NB4 (cell line): ENCODE measurements at regions not wholly inside any gene's neighbourhood (a gene's known extent, or its start where the extent isn't known, plus 50 kb on each side); places are given as distances from the start of the nearest gene placed in this dataset.

Experiments used
- DNase-seq: peaks from one replicate; pipeline ENCODE4 v3.0.0; 2010; ENCODE audit warnings: low read depth
- H3K4me3 ChIP-seq: one replicate; pipeline ENCODE4 v1.5.1; 2011; ENCODE audit warnings: mild to moderate bottlenecking, low read depth, low read length, moderate library complexity
- MYC ChIP-seq: IDR thresholded peaks from 2 replicates; pipeline ENCODE4 v1.6.1; 2011; ENCODE audit warnings: low read depth, low read length
- POLR2A ChIP-seq: IDR thresholded peaks from 2 replicates; pipeline ENCODE4 v1.6.1; 2011; ENCODE audit warnings: mild to moderate bottlenecking; ENCODE audit not compliant: insufficient read length; ENCODE audit errors: extremely low read depth
- TF ChIP-seq, protein P1 (sequence below): IDR thresholded peaks from one replicate; pipeline ENCODE4 v1.5.1; 2012; ENCODE audit warnings: low read depth, low read length
- TF ChIP-seq, protein P2 (sequence below): IDR thresholded peaks from 2 replicates; pipeline ENCODE4 v1.6.1; 2011; ENCODE audit warnings: low read depth, low read length

DNA sequence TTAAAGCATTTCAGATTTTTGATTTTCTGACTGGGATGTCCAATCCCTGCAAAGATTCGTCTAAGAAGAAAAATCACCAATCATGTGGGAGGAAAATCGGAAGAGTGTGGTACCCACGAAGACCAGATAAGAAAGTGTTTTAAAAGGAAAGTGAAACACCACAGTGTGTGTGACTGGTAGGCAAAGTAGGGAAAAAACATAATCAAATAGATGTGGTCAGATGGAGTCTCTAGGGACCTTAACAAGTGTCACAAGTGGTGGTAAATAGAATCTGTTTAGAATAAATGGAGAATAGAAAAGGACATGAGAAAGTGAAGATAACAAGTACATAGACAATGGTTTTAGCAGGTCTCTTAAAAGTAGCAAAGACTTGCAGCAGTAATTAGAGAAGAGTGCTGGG, 154.6 kb downstream of the SLC30A10 start:
- TF ChIP-seq, protein P1, sequence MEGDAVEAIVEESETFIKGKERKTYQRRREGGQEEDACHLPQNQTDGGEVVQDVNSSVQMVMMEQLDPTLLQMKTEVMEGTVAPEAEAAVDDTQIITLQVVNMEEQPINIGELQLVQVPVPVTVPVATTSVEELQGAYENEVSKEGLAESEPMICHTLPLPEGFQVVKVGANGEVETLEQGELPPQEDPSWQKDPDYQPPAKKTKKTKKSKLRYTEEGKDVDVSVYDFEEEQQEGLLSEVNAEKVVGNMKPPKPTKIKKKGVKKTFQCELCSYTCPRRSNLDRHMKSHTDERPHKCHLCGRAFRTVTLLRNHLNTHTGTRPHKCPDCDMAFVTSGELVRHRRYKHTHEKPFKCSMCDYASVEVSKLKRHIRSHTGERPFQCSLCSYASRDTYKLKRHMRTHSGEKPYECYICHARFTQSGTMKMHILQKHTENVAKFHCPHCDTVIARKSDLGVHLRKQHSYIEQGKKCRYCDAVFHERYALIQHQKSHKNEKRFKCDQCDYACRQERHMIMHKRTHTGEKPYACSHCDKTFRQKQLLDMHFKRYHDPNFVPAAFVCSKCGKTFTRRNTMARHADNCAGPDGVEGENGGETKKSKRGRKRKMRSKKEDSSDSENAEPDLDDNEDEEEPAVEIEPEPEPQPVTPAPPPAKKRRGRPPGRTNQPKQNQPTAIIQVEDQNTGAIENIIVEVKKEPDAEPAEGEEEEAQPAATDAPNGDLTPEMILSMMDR, result no peak
- no peak for DNase-seq
- H3K4me3 ChIP-seq, result no peak overlapping the region

DNA sequence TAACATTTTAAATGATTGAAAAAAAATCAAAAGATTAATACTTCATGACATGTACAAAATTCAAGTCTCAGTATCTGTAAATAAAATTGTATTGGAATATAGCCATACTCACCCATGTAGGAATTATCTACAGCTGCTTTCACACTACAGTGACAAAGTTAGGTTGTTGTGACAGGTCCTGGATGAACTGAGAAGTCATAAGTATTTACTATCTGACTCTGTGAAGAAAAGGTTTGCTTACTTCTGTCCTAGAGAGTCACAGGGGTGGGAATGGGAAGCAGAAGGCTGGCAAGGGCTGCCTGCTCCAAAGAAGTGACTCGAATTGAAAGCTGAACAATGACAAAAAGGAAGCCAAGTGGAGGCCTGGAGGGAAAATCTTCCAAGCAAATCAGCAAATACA, 155.2 kb downstream of the SLC30A10 start:
- TF ChIP-seq MYC, result no peak
- TF ChIP-seq, protein P2, sequence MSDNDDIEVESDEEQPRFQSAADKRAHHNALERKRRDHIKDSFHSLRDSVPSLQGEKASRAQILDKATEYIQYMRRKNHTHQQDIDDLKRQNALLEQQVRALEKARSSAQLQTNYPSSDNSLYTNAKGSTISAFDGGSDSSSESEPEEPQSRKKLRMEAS, result no peak
- TF ChIP-seq POLR2A, result no peak
- TF ChIP-seq, protein P1, result no peak
- H3K4me3 ChIP-seq, result no peak overlapping the region
- no peak for DNase-seq

DNA sequence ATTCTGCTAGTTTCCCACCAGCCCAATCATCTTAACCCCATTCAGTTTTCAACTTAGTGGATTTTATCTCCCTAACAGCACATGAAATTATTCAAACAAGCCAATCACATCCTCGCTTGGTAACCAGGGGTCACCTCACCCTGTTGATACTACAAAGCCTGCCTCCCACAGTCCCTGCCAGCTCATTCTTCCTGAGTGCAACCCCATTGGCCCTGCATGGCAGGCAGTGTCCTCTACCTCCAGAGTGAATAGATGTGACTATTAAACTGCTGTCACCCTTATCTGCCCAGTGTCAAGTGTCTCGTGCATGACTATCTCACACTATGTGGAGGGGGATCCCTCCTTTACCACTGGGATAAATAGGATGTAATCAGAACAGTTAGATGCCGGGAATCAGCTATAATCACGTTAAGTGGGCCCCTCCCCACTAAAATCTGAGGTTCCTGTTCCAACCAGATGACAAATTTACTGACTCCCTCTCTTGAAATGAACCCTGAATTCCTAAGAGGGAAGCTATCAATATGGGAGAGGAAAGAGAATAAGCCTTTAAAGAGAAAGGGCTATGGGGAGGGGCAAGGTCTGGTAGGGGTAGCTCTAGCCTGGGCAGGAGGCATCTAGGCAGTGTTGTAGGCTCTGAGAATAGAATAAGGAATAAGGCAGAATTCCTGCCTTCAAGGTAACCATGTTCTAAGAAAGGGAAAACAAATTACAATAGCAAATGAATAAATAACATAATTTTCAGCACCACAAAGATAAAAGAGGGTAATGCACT, 155.9 kb downstream of the SLC30A10 start:
- no peak overlapping the region for H3K4me3 ChIP-seq
- TF ChIP-seq, protein P2, result no peak
- TF ChIP-seq MYC, result no peak
- no peak for TF ChIP-seq POLR2A
- TF ChIP-seq, protein P1, result no peak
- DNase-seq, result no peak

DNA sequence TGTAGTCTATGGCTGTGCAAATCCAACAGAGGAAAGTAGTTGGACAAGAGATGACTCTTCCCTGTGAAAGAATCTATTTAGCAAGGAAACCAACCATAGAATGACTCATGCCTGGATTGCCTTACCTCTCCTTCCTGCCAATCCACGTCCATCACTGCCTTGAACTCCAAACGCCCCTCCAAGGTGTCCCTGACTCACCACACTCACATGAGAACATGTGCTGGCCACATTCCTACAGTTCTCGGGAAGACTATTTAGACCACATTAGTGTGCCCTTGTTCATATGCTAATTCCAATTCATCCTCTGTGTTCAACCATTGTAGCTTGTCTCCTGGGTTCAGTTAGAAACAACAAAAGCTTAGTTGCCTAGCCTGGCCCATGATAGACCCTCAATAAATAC, 157.3 kb downstream of the SLC30A10 start:
- DNase-seq, result no peak
- no peak overlapping the region for H3K4me3 ChIP-seq
- TF ChIP-seq POLR2A (no peak), MYC (no peak)
- TF ChIP-seq, protein P1, result no peak
- TF ChIP-seq, protein P2, result no peak

DNA sequence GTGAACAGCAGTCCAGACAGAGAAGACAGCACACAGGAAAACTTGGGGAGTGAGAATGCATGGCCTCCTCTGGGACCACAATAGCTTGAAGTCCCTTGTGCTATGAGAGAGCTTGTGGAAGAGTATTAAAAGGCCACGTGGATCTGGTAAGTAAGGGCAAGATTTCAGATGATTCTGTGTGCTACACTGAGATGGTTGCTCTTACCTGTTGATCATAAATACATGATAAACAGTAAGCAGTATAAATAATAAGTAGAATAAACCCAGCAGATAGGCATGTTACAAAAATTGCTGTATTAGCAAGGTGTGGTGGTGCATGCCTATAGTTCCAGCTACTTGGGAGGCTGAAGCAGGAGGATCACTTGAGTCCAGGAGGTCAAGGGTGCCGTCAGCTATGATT, 150.4 kb upstream of the ZC3H11B start:
- no peak for DNase-seq
- TF ChIP-seq, protein P2, result no peak
- TF ChIP-seq POLR2A, result no peak
- no peak for TF ChIP-seq MYC
- TF ChIP-seq, protein P1, result no peak
- no peak overlapping the region for H3K4me3 ChIP-seq
